ENCODE measurements at regions not wholly inside any gene's neighbourhood (a gene's known extent, or its start where the extent isn't known, plus 50 kb on each side); places are given as distances from the start of the nearest gene placed in this dataset.

DNA sequence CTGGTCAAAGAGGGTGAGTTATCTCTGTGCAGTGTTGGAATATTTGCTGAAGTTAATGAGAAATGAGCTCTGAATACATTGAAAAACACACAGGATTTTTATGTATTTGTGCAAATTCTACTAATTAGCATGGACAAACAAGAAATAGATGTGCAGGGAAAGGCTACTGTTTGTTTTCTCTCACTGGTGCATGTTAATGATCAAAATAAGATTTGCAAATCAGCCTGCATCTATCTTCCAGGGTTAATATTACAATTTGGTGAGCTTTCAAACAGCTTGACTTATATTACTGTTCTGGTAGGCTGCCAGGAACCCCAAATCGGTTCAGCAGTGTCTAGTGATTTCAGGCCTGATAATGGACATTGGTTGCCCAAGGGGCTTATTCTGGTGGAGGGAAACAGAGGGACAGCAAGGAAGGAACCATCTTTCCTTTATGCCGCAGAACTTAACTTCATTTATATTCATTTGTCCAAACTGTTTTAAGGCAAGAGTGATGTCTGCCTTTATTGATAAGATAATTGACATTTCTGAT is 93.8 kb upstream of the REG3A start:
- TF ChIP-seq EGR1 (IDR thresholded peaks at IDR 0.05; ENCODE audit: low read depth) (no peak), EZH2phosphoT487 (IDR thresholded peaks at IDR 0.05; ENCODE audit: borderline replicate concordance) (no peak), EZH2 (IDR thresholded peaks at IDR 0.05) (no peak), ZNF274 (IDR thresholded peaks at IDR 0.05; ENCODE audit: low read depth, low read length) (no peak), REST (IDR thresholded peaks at IDR 0.05; ENCODE audit: low read depth) (no peak), POLR2A (IDR thresholded peaks at IDR 0.05; ENCODE audit: borderline replicate concordance, extremely low read depth, insufficient read depth, insufficient read length) (no peak), FOSL1 (IDR thresholded peaks at IDR 0.05; ENCODE audit: low read depth) (no peak), MAX (IDR thresholded peaks at IDR 0.05) (no peak), CEBPB (IDR thresholded peaks at IDR 0.05; ENCODE audit: low read depth) (no peak), SIN3A (IDR thresholded peaks at IDR 0.05; ENCODE audit: low read depth) (no peak)
- TF ChIP-seq, protein P1, sequence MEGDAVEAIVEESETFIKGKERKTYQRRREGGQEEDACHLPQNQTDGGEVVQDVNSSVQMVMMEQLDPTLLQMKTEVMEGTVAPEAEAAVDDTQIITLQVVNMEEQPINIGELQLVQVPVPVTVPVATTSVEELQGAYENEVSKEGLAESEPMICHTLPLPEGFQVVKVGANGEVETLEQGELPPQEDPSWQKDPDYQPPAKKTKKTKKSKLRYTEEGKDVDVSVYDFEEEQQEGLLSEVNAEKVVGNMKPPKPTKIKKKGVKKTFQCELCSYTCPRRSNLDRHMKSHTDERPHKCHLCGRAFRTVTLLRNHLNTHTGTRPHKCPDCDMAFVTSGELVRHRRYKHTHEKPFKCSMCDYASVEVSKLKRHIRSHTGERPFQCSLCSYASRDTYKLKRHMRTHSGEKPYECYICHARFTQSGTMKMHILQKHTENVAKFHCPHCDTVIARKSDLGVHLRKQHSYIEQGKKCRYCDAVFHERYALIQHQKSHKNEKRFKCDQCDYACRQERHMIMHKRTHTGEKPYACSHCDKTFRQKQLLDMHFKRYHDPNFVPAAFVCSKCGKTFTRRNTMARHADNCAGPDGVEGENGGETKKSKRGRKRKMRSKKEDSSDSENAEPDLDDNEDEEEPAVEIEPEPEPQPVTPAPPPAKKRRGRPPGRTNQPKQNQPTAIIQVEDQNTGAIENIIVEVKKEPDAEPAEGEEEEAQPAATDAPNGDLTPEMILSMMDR (IDR thresholded peaks at IDR 0.05 in 2 of 3, conservative IDR thresholded peaks at IDR 0.05 in 1 of 3; ENCODE audit: borderline replicate concordance in 1 of 3, insufficient read depth in 1 of 3, low read depth in 2 of 3, low read length in 2 of 3), result no peak
- TF ChIP-seq, protein P2, sequence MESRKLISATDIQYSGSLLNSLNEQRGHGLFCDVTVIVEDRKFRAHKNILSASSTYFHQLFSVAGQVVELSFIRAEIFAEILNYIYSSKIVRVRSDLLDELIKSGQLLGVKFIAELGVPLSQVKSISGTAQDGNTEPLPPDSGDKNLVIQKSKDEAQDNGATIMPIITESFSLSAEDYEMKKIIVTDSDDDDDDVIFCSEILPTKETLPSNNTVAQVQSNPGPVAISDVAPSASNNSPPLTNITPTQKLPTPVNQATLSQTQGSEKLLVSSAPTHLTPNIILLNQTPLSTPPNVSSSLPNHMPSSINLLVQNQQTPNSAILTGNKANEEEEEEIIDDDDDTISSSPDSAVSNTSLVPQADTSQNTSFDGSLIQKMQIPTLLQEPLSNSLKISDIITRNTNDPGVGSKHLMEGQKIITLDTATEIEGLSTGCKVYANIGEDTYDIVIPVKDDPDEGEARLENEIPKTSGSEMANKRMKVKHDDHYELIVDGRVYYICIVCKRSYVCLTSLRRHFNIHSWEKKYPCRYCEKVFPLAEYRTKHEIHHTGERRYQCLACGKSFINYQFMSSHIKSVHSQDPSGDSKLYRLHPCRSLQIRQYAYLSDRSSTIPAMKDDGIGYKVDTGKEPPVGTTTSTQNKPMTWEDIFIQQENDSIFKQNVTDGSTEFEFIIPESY (IDR thresholded peaks at IDR 0.05; ENCODE audit: extremely low read depth, insufficient replicate concordance, low read length), result no peak

Data from HCT116 (cell line).